ENCODE measurements at regions not wholly inside any gene's neighbourhood (a gene's known extent, or its start where the extent isn't known, plus 50 kb on each side); places are given as distances from the start of the nearest gene placed in this dataset.

DNA sequence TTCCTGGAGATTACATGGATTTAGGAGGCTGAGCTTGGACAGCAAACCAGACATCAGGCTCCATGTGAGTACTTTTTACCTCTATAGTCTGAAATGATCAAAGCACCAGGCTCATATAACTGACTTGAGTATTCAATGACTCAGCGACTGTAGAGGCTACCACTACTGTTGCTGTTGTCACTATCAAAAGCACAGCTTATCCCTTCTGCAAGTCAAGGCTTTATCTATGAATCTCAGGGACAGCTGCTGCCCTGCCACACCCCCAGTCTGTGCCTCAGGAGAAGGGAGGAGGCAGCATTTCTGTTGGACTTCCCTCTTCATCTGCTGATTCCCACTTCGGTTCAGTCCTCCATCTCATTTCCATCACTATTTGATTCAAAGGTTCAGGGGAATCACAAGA, 80.5 kb upstream of the CNR1 start:
- TF ChIP-seq, protein P1, sequence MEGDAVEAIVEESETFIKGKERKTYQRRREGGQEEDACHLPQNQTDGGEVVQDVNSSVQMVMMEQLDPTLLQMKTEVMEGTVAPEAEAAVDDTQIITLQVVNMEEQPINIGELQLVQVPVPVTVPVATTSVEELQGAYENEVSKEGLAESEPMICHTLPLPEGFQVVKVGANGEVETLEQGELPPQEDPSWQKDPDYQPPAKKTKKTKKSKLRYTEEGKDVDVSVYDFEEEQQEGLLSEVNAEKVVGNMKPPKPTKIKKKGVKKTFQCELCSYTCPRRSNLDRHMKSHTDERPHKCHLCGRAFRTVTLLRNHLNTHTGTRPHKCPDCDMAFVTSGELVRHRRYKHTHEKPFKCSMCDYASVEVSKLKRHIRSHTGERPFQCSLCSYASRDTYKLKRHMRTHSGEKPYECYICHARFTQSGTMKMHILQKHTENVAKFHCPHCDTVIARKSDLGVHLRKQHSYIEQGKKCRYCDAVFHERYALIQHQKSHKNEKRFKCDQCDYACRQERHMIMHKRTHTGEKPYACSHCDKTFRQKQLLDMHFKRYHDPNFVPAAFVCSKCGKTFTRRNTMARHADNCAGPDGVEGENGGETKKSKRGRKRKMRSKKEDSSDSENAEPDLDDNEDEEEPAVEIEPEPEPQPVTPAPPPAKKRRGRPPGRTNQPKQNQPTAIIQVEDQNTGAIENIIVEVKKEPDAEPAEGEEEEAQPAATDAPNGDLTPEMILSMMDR (IDR thresholded peaks at IDR 0.05; ENCODE audit: unreplicated experiment): no peak
- no peak overlapping the region for H3K27ac Mint-ChIP-seq
- no peak for DNase-seq (ENCODE audit: low spot score, unreplicated experiment)

DNA sequence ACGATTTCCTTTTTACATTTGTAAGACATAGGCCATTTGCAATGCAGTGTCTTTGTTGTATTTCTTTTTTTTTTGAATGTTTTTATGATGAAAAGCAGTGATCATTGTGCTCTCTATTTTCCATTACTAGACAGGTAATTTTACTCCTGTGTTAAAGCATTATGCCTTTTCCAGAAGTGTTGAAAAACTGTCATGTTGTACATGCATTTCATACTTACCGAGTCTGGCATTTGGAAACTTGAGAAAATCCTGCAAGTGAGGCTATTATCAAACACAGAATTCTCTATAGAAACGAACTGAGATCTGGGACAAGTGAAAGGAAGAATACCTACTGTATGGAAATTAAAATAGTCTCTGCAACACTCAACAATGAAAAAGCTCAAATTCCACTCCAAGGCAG, 78.6 kb upstream of the CNR1 start:
- no peaks in the 10 kb centered on the region for H3K27me3 Mint-ChIP-seq
- TF ChIP-seq, protein P1 (IDR thresholded peaks at IDR 0.05; ENCODE audit: unreplicated experiment): no peak
- peaks cover 2% of the 10 kb centered on the region for H3K36me3 Mint-ChIP-seq (ENCODE audit: insufficient read depth)
- no peak overlapping the region for H3K27ac Mint-ChIP-seq
- H3K9me3 Mint-ChIP-seq (ENCODE audit: low read depth): peaks cover 9% of the 10 kb centered on the region
- H3K4me3 Mint-ChIP-seq (ENCODE audit: low read depth): no peak overlapping the region
- no peak for DNase-seq (ENCODE audit: low spot score, unreplicated experiment)
- no peaks in the 10 kb centered on the region for H3K4me1 Mint-ChIP-seq (ENCODE audit: low read depth)

More for the DNA sequence above, 80.5 kb upstream of the CNR1 start:
- Mint-ChIP-seq H3K36me3 (ENCODE audit: insufficient read depth) (peaks cover 2% of the 10 kb centered on the region), H3K4me3 (ENCODE audit: low read depth) (no peak overlapping the region), H3K4me1 (ENCODE audit: low read depth) (no peaks in the 10 kb centered on the region), H3K9me3 (ENCODE audit: low read depth) (peaks cover 6% of the 10 kb centered on the region), H3K27me3 (no peaks in the 10 kb centered on the region)

DNA sequence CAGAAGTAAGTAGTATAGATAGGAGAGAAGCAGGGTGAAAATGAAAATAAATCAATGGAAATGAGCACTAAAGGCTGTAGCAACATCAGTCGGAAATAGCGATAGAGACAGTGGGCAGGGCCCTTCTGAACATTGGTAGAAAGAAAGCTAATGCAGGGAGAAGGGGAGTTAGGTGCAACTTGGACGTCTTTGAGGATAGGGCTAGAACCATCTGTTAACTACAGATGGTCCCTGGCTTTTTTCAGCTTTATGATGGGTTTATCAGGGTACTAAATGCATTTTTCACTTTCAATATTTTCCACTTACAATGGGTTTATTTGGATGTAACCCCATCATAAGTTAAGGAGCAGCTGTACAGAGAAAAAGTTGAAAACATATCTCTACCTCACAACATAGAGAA, 72.8 kb upstream of the CNR1 start:
- peaks cover 6% of the 10 kb centered on the region for H3K4me1 Mint-ChIP-seq (ENCODE audit: low read depth)
- H3K27me3 Mint-ChIP-seq: no peaks in the 10 kb centered on the region
- no peak overlapping the region for H3K4me3 Mint-ChIP-seq (ENCODE audit: low read depth)
- no peak for DNase-seq (ENCODE audit: low spot score, unreplicated experiment)
- TF ChIP-seq, protein P1 (IDR thresholded peaks at IDR 0.05; ENCODE audit: unreplicated experiment): no peak
- peaks cover 2% of the 10 kb centered on the region for H3K36me3 Mint-ChIP-seq (ENCODE audit: insufficient read depth)
- no peak overlapping the region for H3K27ac Mint-ChIP-seq
- H3K9me3 Mint-ChIP-seq (ENCODE audit: low read depth): peaks cover 10% of the 10 kb centered on the region

DNA sequence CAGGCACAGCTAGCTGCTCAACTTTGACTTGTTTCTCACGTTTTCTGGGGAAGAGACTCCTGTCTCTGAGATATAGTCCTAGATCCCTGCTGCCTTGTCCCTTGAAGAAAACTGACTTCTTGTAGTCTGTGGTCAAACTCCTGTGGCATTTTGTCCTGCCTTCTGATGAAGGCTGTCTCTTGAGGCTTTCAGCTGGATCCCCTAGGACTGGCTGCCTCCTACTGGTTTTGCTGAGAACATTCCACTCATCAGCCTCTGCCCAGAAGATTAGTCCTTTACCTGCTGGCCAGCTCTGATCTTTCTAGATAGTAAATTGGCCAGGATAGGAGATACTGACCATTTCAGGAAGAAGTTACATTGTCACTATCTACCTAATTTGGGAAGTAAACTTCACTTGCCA, 71.9 kb upstream of the CNR1 start:
- Mint-ChIP-seq H3K9me3 (ENCODE audit: low read depth) (peaks cover 17% of the 10 kb centered on the region), H3K4me3 (ENCODE audit: low read depth) (no peak overlapping the region), H3K27ac (no peak overlapping the region), H3K4me1 (ENCODE audit: low read depth) (peaks cover 6% of the 10 kb centered on the region), H3K36me3 (ENCODE audit: insufficient read depth) (peaks cover 2% of the 10 kb centered on the region), H3K27me3 (no peaks in the 10 kb centered on the region)
- TF ChIP-seq, protein P1 (IDR thresholded peaks at IDR 0.05; ENCODE audit: unreplicated experiment): peak; percentile 72
- peak; percentile 19 for DNase-seq (ENCODE audit: low spot score, unreplicated experiment)

DNA sequence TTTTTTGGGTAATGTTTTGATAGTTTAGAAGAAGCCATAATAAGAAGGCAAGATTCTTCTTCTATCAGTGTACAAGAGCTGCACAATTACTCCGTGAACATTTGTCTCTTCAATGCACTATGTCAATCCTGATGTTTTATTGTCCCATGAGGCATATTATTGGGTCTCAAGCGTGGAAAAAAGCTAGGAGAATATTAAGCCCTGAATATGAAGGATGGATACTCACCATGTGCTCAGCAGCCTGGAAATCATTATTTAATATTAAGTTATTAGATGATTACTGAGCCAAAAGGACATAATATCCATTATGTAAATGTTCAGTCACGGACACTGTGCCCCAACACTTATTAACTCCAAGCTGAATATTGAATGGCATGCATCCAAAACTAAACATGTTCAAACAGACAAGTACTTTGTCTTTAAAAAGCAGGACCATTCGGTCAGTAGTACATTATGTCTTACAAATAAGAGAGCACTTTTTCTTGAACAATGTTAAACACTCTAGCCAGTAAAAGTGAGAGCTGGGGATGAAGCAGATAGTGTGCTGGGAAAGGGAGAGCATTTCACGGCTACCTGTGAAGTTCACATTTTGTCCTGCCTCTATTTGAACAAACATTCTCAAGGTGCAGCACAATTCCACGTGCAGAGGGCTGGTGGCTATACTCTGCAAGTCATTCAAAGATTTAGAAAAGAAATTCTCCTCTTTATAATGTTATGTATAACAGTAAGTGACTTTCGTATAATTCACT, 70.6 kb upstream of the CNR1 start:
- H3K9me3 Mint-ChIP-seq (ENCODE audit: low read depth): peaks cover 20% of the 10 kb centered on the region
- DNase-seq (ENCODE audit: low spot score, unreplicated experiment): no peak
- no peaks in the 10 kb centered on the region for H3K27me3 Mint-ChIP-seq
- no peaks in the 10 kb centered on the region for H3K36me3 Mint-ChIP-seq (ENCODE audit: insufficient read depth)
- no peak overlapping the region for H3K27ac Mint-ChIP-seq
- TF ChIP-seq, protein P1 (IDR thresholded peaks at IDR 0.05; ENCODE audit: unreplicated experiment): no peak
- peaks cover 6% of the 10 kb centered on the region for H3K4me1 Mint-ChIP-seq (ENCODE audit: low read depth)
- no peak overlapping the region for H3K4me3 Mint-ChIP-seq (ENCODE audit: low read depth)
